Parathyroid adenoma (tissue), 2 donors: ENCODE measurements at regions not wholly inside any gene's neighbourhood (a gene's known extent, or its start where the extent isn't known, plus 50 kb on each side); places are given as distances from the start of the nearest gene placed in this dataset.

ENCODE experiments used
- H2AFZ ChIP-seq: fragments of 300-600 bp; sonication (generic); one replicate; pipeline ENCODE4 v1.7.0; 2017; ENCODE audit warnings: antibody characterized with exemption, mild to moderate bottlenecking
- H3K27ac ChIP-seq: fragments of 300-600 bp; sonication (generic); one replicate; pipeline ENCODE4 v1.7.0; 2017
- H3K27me3 ChIP-seq: fragments of 300-600 bp; sonication (generic); one replicate; pipeline ENCODE4 v1.7.0; 2017; ENCODE audit warnings: low read length; ENCODE audit not compliant: control insufficient read depth, insufficient read depth
- H3K36me3 ChIP-seq: fragments of 300-600 bp; sonication (generic); one replicate; pipeline ENCODE4 v1.7.0; 2017; ENCODE audit warnings: low read length; ENCODE audit not compliant: control insufficient read depth, insufficient read depth
- H3K4me1 ChIP-seq: fragments of 300-600 bp; sonication (generic); one replicate; pipeline ENCODE4 v1.7.0; 2017; ENCODE audit warnings: control low read depth
- H3K4me2 ChIP-seq: fragments of 300-600 bp; sonication (generic); one replicate; pipeline ENCODE4 v1.7.0; 2017; ENCODE audit warnings: low read length
- H3K4me3 ChIP-seq: fragments of 300-600 bp; sonication (generic); one replicate; pipeline ENCODE4 v1.7.0; 2017; ENCODE audit warnings: low read depth, low read length
- H3K79me2 ChIP-seq: fragments of 300-600 bp; sonication (generic); one replicate; pipeline ENCODE4 v1.7.0; 2017; ENCODE audit warnings: control low read depth
- H3K9ac ChIP-seq: fragments of 300-600 bp; sonication (generic); one replicate; pipeline ENCODE4 v1.7.0; 2017; ENCODE audit warnings: mild to moderate bottlenecking
- H3K9me3 ChIP-seq: fragments of 300-600 bp; sonication (generic); one replicate; pipeline ENCODE4 v1.7.0; 2017; ENCODE audit warnings: low read length; ENCODE audit not compliant: control insufficient read depth
- CTCF ChIP-seq: fragments of 300-600 bp; sonication (generic); IDR thresholded peaks from one replicate; pipeline ENCODE4 v1.7.0; 2017; ENCODE audit warnings: antibody characterized with exemption, mild to moderate bottlenecking
- donor health status: primary hyperparathyroidism.

- Histone ChIP-seq H3K9me3 (no peaks in the 10 kb centered on the region), H3K27ac (no peak overlapping the region), H3K27me3 (peaks cover 4% of the 10 kb centered on the region), H3K36me3 (no peaks in the 10 kb centered on the region), H3K79me2 (no peaks in the 10 kb centered on the region), H3K4me2 (no peak overlapping the region), H3K4me3 (no peak overlapping the region), H3K4me1 (no peaks in the 10 kb centered on the region), H2AFZ (no peak overlapping the region), H3K9ac (no peak overlapping the region)
- TF ChIP-seq CTCF: no peak
These were observed 93.1 kb upstream of the ZNF507 start for GRCh38 chr19:32252333-32252669.

GRCh38 chr19:32253683-32254508 lies 91.5 kb upstream of the ZNF507 start:
- Histone ChIP-seq H3K9ac (no peak overlapping the region), H3K4me2 (no peak overlapping the region), H3K27ac (no peak overlapping the region), H3K4me3 (no peak overlapping the region), H3K9me3 (no peaks in the 10 kb centered on the region), H3K79me2 (no peaks in the 10 kb centered on the region), H3K36me3 (no peaks in the 10 kb centered on the region), H3K27me3 (peaks cover 4% of the 10 kb centered on the region), H2AFZ (no peak overlapping the region), H3K4me1 (no peaks in the 10 kb centered on the region)
- TF ChIP-seq CTCF: no peak

GRCh38 chr19:32254509-32254890 lies 90.9 kb upstream of the ZNF507 start:
- Histone ChIP-seq H3K4me3 (no peak overlapping the region), H3K4me2 (no peak overlapping the region), H2AFZ (no peak overlapping the region), H3K27me3 (peaks cover 4% of the 10 kb centered on the region), H3K9me3 (no peaks in the 10 kb centered on the region), H3K27ac (no peak overlapping the region), H3K9ac (no peak overlapping the region), H3K79me2 (no peaks in the 10 kb centered on the region), H3K4me1 (no peaks in the 10 kb centered on the region), H3K36me3 (no peaks in the 10 kb centered on the region)
- TF ChIP-seq CTCF: no peak

- TF ChIP-seq CTCF: no peak
- H3K4me2 ChIP-seq: no peak overlapping the region
These were observed 89.7 kb upstream of the ZNF507 start for GRCh38 chr19:32255536-32256295.

More at GRCh38 chr19:32255536-32256295, 89.7 kb upstream of the ZNF507 start:
- Histone ChIP-seq H2AFZ (no peak overlapping the region), H3K9me3 (no peaks in the 10 kb centered on the region), H3K36me3 (no peaks in the 10 kb centered on the region), H3K9ac (no peak overlapping the region), H3K79me2 (no peaks in the 10 kb centered on the region), H3K4me1 (no peaks in the 10 kb centered on the region), H3K4me3 (no peak overlapping the region), H3K27ac (no peak overlapping the region), H3K27me3 (peaks cover 4% of the 10 kb centered on the region)
